HG03457 (cell line): ENCODE measurements at regions not wholly inside any gene's neighbourhood (a gene's known extent, or its start where the extent isn't known, plus 50 kb on each side); places are given as distances from the start of the nearest gene placed in this dataset.
A peak's percentile ranks its signal among the peaks of the same experiment; 100 is the strongest.

Experiments used
- ATAC-seq: cut with Tn5 transposase; IDR thresholded peaks from one replicate; pipeline ENCODE4 v1.9.1; 2021; ENCODE audit warnings: moderate number of reproducible peaks; ENCODE audit not compliant: unreplicated experiment

- no peak for ATAC-seq
Measured at GRCh38 chr12:103178366-103179080, 221.0 kb downstream of the ASCL1 start.

GRCh38 chr12:103181366-103182152 lies 224.1 kb downstream of the ASCL1 start:
- ATAC-seq, result peak; percentile 74

- ATAC-seq, result no peak
Measured at GRCh38 chr12:103182299-103182698, 224.8 kb downstream of the ASCL1 start.

GRCh38 chr12:103196467-103196866 lies 239.0 kb downstream of the ASCL1 start:
- no peak for ATAC-seq

GRCh38 chr12:103197725-103198388 lies 240.4 kb downstream of the ASCL1 start:
- ATAC-seq, result no peak

GRCh38 chr12:103198499-103198898 lies 241.0 kb downstream of the ASCL1 start:
- ATAC-seq, result no peak

- no peak for ATAC-seq
Measured at GRCh38 chr12:103205906-103206305, 248.4 kb downstream of the ASCL1 start.

GRCh38 chr12:103207936-103208335 lies 250.5 kb downstream of the ASCL1 start:
- ATAC-seq, result no peak

- no peak for ATAC-seq
Measured at GRCh38 chr12:103241184-103241583, 254.6 kb downstream of the C12orf42 start.

- no peak for ATAC-seq
Measured at GRCh38 chr12:103244596-103244995, 251.2 kb downstream of the C12orf42 start.

- no peak for ATAC-seq
Measured at GRCh38 chr12:103247531-103247930, 248.2 kb downstream of the C12orf42 start.

GRCh38 chr12:103249607-103250006 lies 246.2 kb downstream of the C12orf42 start:
- ATAC-seq, result no peak

GRCh38 chr12:103250487-103250886 lies 245.3 kb downstream of the C12orf42 start:
- no peak for ATAC-seq
